ENCODE measurements at regions not wholly inside any gene's neighbourhood (a gene's known extent, or its start where the extent isn't known, plus 50 kb on each side); places are given as distances from the start of the nearest gene placed in this dataset.

GRCh38 chr16:13864689-13865088 lies 55.3 kb upstream of the ERCC4 start:
- peak; percentile 29 for DNase-seq
- in situ Hi-C loops (cut with MboI; ENCODE audit: low pct_unique_long_range_greater_than_20kb, low sequenced_read_pairs) = no loop called here

- peak; percentile 65 for DNase-seq
- in situ Hi-C loops (cut with MboI; ENCODE audit: low pct_unique_long_range_greater_than_20kb, low sequenced_read_pairs) = no loop called here
These were observed 53.9 kb upstream of the ERCC4 start for GRCh38 chr16:13866073-13866472.
